Kidney (tissue), 13 donors: ENCODE measurements at regions not wholly inside any gene's neighbourhood (a gene's known extent, or its start where the extent isn't known, plus 50 kb on each side); places are given as distances from the start of the nearest gene placed in this dataset.

Experiments
- DNase-seq, 5 donors: peaks; one replicate each; pipeline ENCODE4 v3.0.0-alpha.2; 2013 to 2020
- FAIRE-seq: peaks from 2 replicates; lab custom pipeline; 2012; peaks lifted over from hg19 to GRCh38; lab: Jason Lieb, UNC
- H3K27ac ChIP-seq, 2 donors: one replicate each; pipeline ENCODE4 v1.7.0; 2013; ENCODE audit warnings: low read depth in 2 of 2, low read length in 2 of 2, inconsistent platforms in 1 of 2
- H3K27me3 ChIP-seq: one replicate; pipeline ENCODE4 v1.7.1; 2013; ENCODE audit warnings: low read length, inconsistent platforms; ENCODE audit not compliant: control insufficient read depth, insufficient read depth
- H3K36me3 ChIP-seq, 3 donors: one replicate each; pipeline versions ENCODE4 v1.7.0 to v1.7.1; 2013; ENCODE audit warnings: low read length in 3 of 3, control low read depth in 1 of 3, inconsistent platforms in 1 of 3; ENCODE audit not compliant: insufficient read depth in 3 of 3, control insufficient read depth in 2 of 3
- H3K4me1 ChIP-seq, 3 donors: one replicate each; pipeline versions ENCODE4 v1.7.0 to v1.7.1; 2013; ENCODE audit warnings: low read length in 3 of 3, inconsistent platforms in 1 of 3, low read depth in 1 of 3; ENCODE audit not compliant: control insufficient read depth in 2 of 3, insufficient read depth in 2 of 3
- H3K4me3 ChIP-seq, 3 donors: one replicate each; pipeline versions ENCODE4 v1.7.0 to v1.8.1; 2013; ENCODE audit warnings: low read length in 3 of 3, control low read depth in 1 of 3, inconsistent platforms in 1 of 3
- H3K9ac ChIP-seq, 3 donors: one replicate each; pipeline versions ENCODE4 v1.7.0 to v1.7.1; 2013; ENCODE audit warnings: low read length in 3 of 3, control low read depth in 1 of 3, inconsistent platforms in 1 of 3
- H3K9me3 ChIP-seq, 3 donors: one replicate each; pipeline versions ENCODE4 v1.7.0 to v1.7.1; 2013; ENCODE audit warnings: low read length in 3 of 3, control low read depth in 1 of 3, inconsistent platforms in 1 of 3; ENCODE audit not compliant: control insufficient read depth in 2 of 3, insufficient read depth in 1 of 3
- CTCF ChIP-seq: IDR thresholded peaks from 3 replicates; pipeline ENCODE4 v1.5.1; 2012; ENCODE audit warnings: mild to moderate bottlenecking, moderate library complexity, borderline replicate concordance; ENCODE audit not compliant: insufficient read depth; ENCODE audit errors: extremely low read depth
- intact Hi-C: fragments of 100-400 bp; cut with DNase I; formaldehyde crosslinking; loops from one replicate; pipeline ENCODE4 v1.11.1; 2022
- donor health status: control.
- donor health status: control.
- donor health status: control.
- donor health status: control.
- donor health status: control.
- donor health status: DM: yes; HTN: yes; CAD: no.
- donor health status: Normal renal cell carcinoma (clear cell type).

- Histone ChIP-seq H3K9ac (no peak overlapping the region), H3K27me3 (no peaks in the 10 kb centered on the region), H3K4me3 (no peak overlapping the region), H3K4me1 (no peaks in the 10 kb centered on the region), H3K27ac (no peak overlapping the region), H3K9me3 (no peaks in the 10 kb centered on the region), H3K36me3 (no peaks in the 10 kb centered on the region)
- intact Hi-C loops: no loop called here
- no peak for TF ChIP-seq CTCF
- no peak for FAIRE-seq
- DNase-seq: no peak
Measured at GRCh38 chr12:28620281-28620680, 430.0 kb downstream of the CCDC91 start.

- Histone ChIP-seq H3K9ac (no peak overlapping the region), H3K9me3 (no peaks in the 10 kb centered on the region), H3K4me1 (no peaks in the 10 kb centered on the region), H3K36me3 (no peaks in the 10 kb centered on the region), H3K27ac (no peak overlapping the region), H3K27me3 (no peaks in the 10 kb centered on the region), H3K4me3 (no peak overlapping the region)
- intact Hi-C loops: no loop called here
- FAIRE-seq (no peak), DNase-seq (no peak)
- TF ChIP-seq CTCF: no peak
Measured at GRCh38 chr12:28622406-28622805, 432.1 kb downstream of the CCDC91 start.

GRCh38 chr12:28626504-28626903 is 436.2 kb downstream of the CCDC91 start:
- TF ChIP-seq CTCF: no peak
- intact Hi-C loops: no loop called here
- DNase-seq: no peak

GRCh38 chr12:28629691-28630090 is 439.4 kb downstream of the CCDC91 start:
- FAIRE-seq (no peak), DNase-seq (peak in 1 of 5 donors; percentile 4)
- Histone ChIP-seq H3K27me3 (no peaks in the 10 kb centered on the region), H3K4me3 (no peak overlapping the region), H3K36me3 (no peaks in the 10 kb centered on the region), H3K9ac (no peak overlapping the region), H3K27ac (no peak overlapping the region), H3K9me3 (no peaks in the 10 kb centered on the region), H3K4me1 (no peaks in the 10 kb centered on the region)
- intact Hi-C loops: no loop called here
- TF ChIP-seq CTCF: no peak

More at GRCh38 chr12:28626504-28626903, 436.2 kb downstream of the CCDC91 start:
- H3K36me3 ChIP-seq: no peaks in the 10 kb centered on the region
- no peaks in the 10 kb centered on the region for H3K27me3 ChIP-seq
- no peaks in the 10 kb centered on the region for H3K9me3 ChIP-seq
- no peak overlapping the region for H3K9ac ChIP-seq
- no peak overlapping the region for H3K27ac ChIP-seq
- H3K4me1 ChIP-seq: no peaks in the 10 kb centered on the region
- no peak for FAIRE-seq
- no peak overlapping the region for H3K4me3 ChIP-seq
